Astrocyte of the cerebellum (primary cell): ENCODE measurements at regions not wholly inside any gene's neighbourhood (a gene's known extent, or its start where the extent isn't known, plus 50 kb on each side); places are given as distances from the start of the nearest gene placed in this dataset.

Experiments
- DNase-seq: peaks from one replicate; pipeline ENCODE4 v3.0.0-alpha.2; 2011; ENCODE audit warnings: low read depth
- H3K4me3 ChIP-seq: 2 replicates; pipeline ENCODE4 v1.5.1; 2011; ENCODE audit warnings: mild to moderate bottlenecking, low read depth, low read length, moderate library complexity
- CTCF ChIP-seq: IDR thresholded peaks from 2 replicates; pipeline ENCODE4 v1.5.1; 2012; ENCODE audit warnings: low read length, low read depth, moderate library complexity, mild to moderate bottlenecking; ENCODE audit errors: missing control alignments
- in situ Hi-C: cut with HindIII; loops from 2 replicates; pipeline ENCODE4 v1.10.0; 2017; ENCODE audit warnings: low sequenced_read_pairs

- in situ Hi-C loops = no loop called here
- TF ChIP-seq CTCF = no peak
- no peak for DNase-seq
- H3K4me3 ChIP-seq = no peak overlapping the region
Observed at GRCh38 chr4:55749666-55750065, 69.9 kb upstream of the EXOC1L start.

- no peak for DNase-seq
- TF ChIP-seq CTCF = no peak
- H3K4me3 ChIP-seq = no peak overlapping the region
- in situ Hi-C loops = no loop called here
Observed at GRCh38 chr4:55752810-55753209, 66.8 kb upstream of the EXOC1L start.

GRCh38 chr4:55753856-55754255 lies 65.7 kb upstream of the EXOC1L start:
- no peak for DNase-seq
- H3K4me3 ChIP-seq = no peak overlapping the region
- no peak for TF ChIP-seq CTCF
- in situ Hi-C loops = no loop called here

- no peak for TF ChIP-seq CTCF
- no peak for DNase-seq
- in situ Hi-C loops = no loop called here
- no peak overlapping the region for H3K4me3 ChIP-seq
Observed at GRCh38 chr4:55754754-55755350, 64.7 kb upstream of the EXOC1L start.

GRCh38 chr4:55756208-55756607 lies 63.4 kb upstream of the EXOC1L start:
- TF ChIP-seq CTCF = no peak
- H3K4me3 ChIP-seq = no peak overlapping the region
- DNase-seq = no peak
- in situ Hi-C loops = no loop called here

- TF ChIP-seq CTCF = no peak
- in situ Hi-C loops = no loop called here
- DNase-seq = no peak
- H3K4me3 ChIP-seq = no peak overlapping the region
Observed at GRCh38 chr4:55757356-55757952, 62.1 kb upstream of the EXOC1L start.
